Renal cortical epithelial cell (primary cell): ENCODE measurements at regions not wholly inside any gene's neighbourhood (a gene's known extent, or its start where the extent isn't known, plus 50 kb on each side); places are given as distances from the start of the nearest gene placed in this dataset.
"Not testable (repeated sequence)": the region's sequence is repeated elsewhere in the genome, so short reads cannot be mapped to it uniquely, and the experiment has no call there.

ENCODE experiments used
- DNase-seq: peaks from one replicate; pipeline ENCODE4 v3.0.0-alpha.2; 2011; ENCODE audit warnings: low read depth

DNA sequence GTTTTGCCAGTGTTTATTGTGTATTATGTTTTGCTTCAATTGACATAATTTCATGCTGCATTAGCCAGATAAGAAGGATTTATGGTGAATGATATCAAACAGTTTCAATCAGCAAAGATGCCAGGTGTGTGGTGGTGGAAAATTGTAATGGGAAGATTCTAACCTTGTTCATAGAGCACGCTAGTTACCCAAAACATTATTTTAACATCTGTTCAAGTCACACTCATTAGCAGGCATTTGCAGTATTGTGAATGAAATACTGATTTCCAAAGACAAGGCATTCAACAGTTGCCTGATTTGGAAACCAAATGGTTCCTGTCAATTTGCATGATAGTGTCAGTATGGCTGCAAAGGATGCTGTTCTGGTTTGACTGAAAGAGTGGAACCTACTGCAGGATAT lies 129.7 kb downstream of the EPC1 start:
- no peak for DNase-seq

DNA sequence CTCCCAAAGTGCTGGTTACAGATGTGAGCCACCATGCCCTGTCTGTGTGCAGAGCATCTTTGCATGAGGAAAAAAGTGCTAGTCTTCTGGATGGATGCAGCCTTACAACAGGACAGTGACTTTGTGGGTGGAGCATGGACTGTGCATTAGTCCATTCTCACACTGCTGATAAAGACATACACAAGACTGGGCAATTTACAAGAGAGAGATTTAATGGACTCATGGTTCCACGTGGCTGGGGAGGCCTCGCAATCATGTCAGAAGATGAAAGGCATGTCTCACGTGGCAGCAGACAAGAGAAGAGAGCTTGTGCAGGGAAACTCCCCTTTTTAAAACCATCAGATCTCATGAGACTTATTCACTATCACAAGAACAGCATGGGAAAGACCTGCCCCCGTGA lies 133.1 kb downstream of the EPC1 start:
- not testable (repeated sequence) for DNase-seq

DNA sequence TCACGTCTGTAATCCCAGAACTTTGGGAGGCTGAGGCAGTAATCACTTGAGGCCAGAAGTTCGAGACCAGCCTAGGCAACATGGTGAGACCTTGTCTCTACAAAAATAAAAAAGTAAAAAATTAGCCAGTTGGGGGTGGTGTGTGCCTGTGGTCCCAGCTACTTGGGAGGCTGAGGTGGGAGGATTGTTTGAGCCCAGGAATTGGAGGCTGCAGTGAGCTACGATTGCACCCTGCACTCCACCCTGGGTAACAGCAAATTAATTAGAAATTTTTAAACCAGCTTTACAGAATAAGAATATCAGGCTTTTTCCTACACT lies 136.0 kb downstream of the EPC1 start:
- DNase-seq, result no peak

DNA sequence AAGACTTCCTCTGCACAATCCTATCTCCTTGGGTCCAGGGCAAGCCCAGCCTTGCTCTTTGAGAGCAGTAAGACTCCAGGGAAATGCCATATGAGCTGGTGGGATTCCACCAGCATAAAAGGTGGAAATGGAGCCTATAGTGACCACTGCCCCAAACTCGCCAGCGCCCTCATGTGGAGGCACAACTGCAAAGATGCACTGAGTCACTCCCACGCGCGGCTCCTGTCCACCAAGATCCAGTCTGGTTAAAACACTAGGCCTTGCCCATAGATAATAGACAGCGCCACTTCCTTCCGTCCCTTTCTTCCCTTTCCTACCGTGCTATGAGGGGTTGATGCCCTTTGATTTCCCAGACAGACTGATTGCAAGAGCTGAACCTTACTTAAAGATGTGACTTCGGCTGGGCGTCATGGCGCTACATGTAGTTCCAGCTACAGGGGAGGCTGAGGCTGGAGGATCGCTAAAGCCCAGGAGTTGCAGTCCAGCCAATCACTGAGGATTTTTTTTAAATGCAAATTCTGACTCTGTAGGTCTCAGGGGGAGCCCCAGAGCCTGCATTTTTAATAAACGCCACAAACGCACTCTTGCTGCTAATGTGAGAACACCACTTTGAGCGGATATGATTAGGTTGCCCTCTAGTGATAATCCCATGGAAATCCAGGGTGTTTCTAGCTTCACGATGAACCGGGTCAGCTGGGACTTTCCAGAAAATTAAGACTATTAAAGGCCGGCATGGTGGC lies 136.5 kb downstream of the EPC1 start:
- DNase-seq, result peak; percentile 55

DNA sequence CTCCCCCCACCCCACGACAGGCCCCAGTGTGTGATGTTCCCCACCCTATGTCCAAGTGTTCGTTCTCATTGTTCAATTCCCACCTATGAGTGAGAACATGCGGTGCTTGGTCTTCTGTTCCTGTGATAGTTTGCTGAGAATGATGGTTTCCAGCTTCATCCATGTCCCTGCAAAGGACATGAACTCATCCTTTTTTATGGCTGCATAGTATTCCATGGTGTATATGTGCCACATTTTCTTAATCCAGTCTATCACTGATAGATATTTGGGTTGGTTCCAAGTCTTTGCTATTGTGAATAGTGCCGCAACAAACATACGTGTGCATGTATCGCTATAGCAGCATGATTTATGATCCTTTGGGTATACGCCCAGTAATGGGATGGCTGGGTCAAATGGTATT lies 139.0 kb downstream of the EPC1 start:
- not testable (repeated sequence) for DNase-seq

DNA sequence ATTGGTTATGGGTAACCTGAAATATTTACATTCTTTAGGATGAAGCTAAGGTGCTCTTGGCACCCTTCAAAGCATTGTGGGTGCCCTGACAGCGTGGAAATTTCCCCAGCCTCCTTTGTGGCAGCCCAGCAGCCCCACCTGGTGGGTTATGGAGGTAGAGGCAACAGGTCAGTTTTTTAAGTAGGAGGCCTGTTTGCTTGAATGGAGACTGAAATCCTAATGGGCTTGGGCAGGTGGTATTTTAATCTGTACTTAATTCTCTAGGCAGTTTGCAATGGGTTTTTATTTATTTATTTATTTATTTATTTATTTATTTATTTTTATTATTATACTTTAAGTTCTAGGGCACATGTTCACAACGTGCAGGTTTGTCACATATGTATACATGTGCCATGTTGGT lies 139.4 kb downstream of the EPC1 start:
- peak; percentile 32 for DNase-seq

DNA sequence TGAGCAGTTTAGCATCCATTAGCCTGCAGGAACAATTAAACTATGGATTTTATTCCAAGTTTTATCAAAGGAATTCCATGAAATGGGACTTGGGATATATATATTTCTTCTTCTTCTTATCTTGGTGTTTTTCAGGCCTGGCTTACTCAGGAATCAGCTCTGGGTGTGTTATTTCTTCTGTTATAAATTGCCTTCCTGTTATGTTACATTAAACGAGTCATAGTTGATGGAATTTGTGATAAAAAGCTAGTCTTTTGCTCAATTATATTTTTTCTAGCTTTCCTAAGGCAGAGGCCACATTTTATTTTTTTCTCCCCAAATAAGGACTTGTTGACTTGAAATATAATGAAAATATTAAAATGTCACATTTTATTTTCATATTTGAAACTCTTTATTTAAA lies 141.3 kb downstream of the EPC1 start:
- DNase-seq, result peak; percentile 7

DNA sequence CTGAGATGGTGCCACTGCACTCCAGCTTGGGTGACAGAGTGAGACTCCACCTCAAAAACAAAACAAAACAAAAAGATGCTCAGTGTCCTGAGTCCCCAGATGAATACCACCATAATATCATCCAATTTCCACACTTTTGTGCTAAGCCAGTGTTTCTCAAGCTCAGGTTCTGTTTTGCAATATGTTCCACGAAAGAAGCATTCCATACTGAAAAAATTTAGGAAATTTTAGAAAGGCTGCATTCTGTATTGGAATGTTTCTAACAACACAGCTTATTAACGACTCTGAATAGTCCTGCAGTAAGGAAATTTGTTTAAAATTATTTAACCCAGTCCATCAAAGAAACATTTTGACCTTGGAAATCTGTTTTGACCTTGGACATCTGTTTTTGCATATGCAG lies 142.4 kb downstream of the EPC1 start:
- DNase-seq, result no peak

DNA sequence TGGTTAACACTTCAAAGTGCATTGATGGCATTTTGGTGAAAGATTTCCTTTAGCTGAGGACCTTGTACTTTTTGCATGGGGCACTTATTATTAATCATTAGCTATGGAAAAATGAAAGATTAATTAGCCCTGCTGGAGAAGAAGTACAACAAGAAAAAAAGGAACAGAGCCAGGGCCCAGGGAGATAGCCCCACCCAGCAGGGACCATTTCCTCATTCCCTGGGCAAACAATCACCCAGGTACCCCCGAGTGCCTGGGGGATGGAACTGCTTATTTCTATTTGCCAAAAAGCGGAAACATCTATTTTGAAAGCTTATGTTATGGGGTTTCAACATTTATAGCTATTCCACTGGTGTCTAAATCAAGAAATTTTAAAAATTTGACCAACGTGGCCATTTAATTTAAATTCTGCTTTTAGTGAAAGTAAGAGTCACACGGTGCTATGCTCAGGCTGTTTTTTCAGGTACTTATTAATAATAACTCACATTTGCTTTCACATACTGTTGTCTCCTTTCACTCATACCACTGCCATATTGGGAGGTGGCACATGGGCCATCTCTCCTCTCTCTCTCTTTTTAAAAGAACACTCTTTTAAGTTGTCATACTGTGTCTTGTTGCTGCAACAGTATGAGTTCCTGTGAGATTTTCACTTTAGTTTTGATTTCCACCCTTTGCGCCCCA lies 143.6 kb upstream of the KIF5B start:
- DNase-seq, result no peak

DNA sequence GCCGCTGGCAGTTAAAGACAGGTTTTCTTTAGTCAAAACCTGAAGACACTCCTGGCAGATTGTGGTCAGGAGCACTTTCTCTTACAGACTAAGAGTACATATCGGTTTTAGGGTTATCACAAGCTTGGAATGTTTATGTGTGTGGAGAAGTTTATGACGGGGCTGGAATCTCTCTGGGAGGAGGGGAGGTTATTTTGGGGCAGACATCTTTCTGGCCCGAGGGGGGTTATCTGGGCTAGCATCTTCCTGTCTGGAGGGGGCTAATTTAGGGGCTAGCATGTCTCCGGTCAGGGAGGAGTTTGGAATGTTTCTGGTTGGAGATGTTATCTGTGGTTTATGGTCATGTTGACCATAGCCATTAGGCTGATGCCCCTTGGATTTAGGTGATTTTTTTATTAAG lies 141.2 kb upstream of the KIF5B start:
- DNase-seq, result no peak

DNA sequence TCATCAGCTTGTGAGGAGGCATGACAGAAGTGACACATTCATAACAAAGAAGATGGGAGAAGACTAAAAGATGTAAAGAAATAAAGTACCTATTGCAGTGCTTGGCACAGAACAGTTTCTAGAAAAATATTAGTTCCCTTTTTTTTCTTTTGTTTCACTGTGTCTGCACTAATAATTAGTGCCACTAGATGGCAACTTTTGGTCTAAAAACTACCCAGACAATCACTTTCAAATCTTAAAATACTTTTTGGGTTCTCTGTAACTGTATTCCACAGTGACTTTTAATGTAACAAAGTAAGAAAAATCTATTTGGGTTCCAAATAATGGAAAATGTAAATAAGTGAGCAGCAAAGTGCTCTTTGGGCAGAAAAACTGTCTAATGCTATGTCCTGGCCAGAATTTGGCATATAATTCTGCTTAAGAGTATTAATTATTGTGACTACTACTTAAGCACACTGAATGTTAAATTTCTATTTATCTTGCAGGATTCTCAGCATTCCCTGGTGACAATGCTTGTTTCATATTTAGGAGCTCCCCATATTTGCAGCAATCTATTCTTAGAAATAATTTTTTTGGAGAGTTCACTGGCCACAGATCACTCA lies 134.8 kb upstream of the KIF5B start:
- peak; percentile 45 for DNase-seq

DNA sequence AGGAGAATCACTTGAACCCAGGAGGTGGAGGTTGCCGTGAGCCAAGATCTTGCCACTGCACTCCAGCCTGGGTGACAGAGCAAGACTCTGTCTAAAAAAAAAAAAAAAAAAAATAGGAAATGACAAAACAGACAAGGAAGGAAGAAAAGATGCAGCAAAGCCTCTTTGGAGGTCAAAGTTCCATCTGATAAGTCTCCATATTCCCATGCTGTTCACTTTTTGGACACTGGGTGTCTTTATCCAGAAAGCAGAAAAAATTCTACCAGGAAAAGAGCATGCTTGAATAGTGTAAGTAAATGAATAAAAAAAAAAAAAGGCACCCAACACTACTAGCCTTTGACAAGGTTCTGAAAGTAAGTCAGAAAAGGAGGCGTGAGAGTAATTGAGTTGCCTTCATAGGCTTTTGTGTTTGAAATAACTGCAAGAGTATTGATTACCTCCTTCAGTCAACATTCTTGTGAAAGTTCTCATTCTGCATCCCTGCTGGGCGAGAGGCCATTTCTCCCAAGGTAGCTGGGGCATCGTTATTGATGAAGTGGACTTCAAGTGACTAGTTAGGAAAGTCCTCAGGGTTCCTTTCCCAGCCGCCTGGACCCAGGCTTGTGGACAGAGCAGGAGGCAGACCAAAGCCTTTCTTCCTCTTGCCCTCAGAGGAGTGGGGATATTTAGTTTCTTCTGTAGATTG lies 133.3 kb upstream of the KIF5B start:
- DNase-seq, result peak; percentile 38

DNA sequence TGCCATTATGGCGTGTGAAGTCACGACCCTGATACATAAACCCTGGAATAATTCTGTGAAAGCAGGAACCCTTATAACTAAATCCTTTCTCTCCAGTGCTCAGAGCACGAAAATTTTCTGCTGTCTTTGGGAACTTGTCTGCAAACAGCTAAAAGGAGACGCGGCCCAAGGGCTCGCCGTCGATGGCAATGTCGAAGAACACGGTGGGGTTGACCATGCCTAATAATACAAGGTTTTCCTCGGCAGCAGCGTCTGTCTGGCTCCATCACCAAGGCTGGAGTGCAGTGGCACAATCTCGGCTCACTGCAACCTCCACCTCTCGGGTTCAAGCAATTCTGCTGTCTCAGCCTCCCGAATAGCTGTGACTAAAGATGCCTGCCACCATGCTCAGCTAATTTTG lies 132.4 kb upstream of the KIF5B start:
- DNase-seq, result not testable (repeated sequence)

DNA sequence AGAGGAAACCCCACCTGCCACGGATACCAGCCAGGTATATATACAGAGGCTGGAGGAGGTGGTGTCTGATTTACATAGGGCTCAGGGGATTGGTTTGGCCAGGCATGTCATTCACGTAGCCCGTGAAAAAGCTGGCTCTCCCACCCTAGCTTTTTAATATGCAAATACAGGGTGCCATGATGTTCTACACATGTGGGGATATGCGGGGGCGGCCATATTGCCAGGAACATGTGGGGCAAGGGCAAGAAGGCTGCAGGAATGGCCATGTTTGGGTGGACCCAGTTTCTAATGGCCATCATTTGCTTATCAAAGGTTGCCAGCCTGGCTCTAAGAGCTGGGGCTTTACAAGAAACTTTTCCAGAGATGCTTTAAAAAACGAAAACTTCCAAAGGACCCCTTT lies 131.5 kb upstream of the KIF5B start:
- DNase-seq, result no peak

DNA sequence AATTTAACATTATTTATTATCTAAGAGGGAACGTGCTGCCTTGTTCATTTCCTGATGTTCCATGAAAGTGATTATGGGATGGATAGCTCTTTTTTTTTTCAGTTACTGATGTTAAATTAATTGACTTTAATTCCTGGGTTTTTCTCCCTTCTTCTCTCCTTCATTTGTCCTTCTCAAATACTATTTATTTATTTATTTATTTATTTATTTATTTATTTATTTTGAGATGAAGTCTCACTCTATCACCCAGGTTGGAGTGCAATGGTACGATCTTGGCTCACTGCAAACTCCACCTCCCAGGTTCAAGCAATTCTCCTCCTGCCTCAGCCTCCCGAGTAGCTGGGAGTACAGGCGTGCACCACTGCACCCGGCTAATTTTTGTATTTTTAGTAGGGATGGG lies 127.4 kb upstream of the KIF5B start:
- DNase-seq, result not testable (repeated sequence)

DNA sequence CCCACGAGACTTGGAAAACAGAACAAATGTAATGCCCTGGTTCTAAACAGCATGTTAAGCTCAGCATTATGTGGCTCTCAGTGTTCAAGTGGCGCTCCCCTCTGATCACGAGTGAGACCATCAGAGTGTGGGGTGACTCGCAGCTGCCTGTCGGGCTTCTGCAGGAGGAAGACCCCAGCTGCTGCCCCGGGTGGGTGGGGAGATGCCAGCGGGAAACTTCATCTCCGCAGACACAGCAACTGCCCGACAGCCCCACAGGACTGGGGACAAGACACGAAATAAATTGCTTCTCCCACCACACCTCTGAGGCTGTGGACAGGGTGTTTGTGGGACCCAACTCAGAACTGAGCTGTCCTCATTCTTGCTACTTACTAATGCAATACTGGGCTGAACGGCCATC lies 126.3 kb upstream of the KIF5B start:
- DNase-seq, result no peak

DNA sequence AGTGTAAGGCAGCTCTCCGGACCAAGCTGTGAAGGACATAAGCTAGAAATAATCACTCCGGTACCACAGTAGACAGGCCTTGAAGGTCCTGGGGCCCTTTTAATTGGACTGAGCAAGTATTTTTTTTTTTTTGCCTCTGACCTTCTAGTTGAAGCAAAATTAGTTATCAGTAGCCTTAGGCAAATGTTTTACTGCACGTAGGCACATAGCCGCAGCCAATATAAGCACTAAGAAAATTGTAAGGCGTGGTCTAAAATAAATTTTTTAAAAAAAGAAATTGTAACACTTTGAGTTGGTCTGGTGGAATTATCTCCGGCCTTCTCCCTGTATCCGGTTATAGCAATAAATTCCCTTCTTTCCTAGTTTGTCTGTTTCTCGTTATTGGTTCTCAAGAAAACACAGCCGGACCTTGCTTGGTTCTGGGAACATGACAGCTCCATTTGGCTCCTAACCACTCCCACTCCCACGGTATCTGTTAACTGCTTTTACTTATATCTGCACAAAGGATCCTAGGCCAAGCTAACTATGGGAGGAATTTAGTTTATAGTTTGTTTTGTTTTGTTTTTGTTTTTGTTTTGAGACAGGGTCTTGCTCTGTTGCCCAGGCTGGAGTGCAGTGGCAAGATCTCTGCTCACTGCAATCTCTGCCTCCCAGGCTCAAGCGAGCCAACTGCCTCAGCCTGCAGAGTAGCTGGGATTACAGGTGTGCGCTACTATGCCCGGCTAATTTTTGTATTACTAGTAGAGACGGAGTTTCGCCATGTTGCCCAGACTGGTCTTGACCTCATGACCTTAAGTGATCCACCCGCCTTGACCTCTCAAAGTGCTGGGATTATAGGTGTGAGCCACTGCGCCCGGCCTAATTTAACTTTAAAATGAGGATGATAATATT lies 124.4 kb upstream of the KIF5B start:
- no peak for DNase-seq

DNA sequence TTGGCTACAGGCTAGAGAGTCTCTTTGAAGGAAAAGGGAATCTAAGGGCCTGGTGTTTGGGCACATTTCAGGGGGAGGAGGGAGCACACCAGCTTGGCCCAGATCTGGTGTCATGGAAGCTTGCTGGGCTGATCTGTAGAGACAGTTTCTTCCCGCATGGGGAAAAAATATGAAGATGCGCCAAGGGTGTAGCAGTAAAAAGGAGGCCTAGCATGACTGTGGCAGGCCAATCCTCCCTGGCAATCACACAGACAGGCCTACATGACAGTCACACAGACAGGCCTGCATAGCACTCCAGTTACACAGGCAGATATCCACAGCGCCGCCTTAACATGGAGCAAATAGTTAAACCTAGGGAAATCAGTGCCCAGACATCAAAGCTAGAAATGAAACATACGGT lies 123.6 kb upstream of the KIF5B start:
- no peak for DNase-seq

DNA sequence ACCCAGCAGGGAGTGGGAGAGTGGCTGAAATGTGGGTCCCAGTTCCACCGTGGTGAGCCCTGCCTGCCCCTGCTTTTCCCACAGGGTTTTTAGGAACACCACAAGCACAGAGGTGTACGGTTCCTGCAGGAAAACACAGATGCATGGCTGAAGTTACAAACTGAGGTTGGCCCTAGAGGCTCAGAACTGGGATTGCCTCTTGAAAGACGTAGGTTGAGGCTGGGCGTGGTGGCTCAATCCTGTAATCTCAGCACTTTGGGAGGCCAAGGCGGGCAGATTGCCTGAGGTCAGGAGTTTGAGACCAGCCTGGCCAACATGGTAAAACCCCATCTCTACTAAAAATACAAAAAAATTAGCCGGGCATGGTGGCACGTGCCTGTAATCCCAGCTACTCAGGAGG lies 121.4 kb upstream of the KIF5B start:
- not testable (repeated sequence) for DNase-seq

DNA sequence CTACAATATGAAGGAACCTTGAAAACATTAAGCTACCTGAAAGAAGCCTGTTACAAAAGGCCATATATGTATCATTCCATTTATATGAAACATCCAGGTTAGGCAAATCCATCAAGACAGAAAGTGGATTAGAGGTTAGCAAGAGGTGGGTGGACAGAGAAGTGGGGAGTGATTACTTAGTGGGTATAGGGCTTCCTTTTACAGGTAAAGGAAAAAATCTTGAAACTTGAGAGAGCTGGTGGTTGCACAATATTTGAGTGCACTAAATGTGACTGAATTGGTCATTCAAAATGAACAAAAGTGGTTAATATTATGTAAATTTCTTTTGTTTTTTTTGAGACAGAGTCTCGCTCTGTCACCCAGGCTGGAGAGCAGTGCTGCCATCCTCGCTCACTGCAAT lies 119.4 kb upstream of the KIF5B start:
- DNase-seq, result no peak

DNA sequence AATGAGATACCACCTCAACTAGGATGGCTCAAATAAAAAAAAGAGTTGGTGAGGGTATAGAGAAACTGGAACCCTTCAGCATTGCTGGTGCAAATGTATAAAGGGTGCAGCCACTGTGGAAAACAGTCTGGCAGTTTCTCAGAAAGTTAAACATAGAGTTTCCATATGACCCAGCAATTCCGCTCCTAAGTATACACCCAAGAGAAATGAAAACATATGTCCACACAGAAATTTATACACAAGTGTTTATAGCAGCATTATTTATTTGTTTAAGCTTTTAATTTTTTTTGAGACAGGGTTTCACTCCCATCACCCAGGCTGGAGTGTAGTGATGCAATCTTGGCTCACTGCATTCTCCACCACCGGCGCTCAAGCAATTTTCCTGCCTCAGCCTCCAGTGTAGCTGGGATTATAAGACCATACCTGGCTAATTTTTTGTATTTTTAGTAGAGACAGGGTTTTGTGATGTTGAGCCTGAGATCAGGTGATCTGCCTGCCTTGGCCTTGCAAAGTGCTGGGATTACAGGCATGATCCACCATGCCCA lies 118.2 kb upstream of the KIF5B start:
- no peak for DNase-seq

DNA sequence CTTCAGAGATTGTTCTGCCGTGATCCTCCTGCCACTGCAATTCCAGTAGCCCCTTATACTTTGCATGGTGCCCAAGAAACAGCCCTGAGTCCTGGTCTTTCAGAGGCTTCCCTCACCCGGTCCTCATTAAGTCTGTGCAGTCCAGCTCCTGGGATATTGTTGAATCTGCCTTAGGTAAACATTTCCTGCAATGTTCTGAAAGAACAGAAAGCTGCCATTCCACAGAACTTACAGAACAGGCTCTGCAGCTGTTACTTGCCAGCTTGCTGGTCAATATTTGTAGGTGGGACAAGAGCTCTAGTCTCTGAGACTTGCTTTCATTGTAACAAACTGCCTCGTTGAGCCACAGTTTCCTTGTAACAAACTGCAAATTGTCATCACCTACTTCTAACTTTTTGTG lies 115.0 kb upstream of the KIF5B start:
- peak; percentile 28 for DNase-seq
